ENCODE measurements at regions not wholly inside any gene's neighbourhood (a gene's known extent, or its start where the extent isn't known, plus 50 kb on each side); places are given as distances from the start of the nearest gene placed in this dataset.

GRCh38 chr4:111014537-111014936 is 391.7 kb upstream of the PITX2 start:
- TF ChIP-seq, protein P1, sequence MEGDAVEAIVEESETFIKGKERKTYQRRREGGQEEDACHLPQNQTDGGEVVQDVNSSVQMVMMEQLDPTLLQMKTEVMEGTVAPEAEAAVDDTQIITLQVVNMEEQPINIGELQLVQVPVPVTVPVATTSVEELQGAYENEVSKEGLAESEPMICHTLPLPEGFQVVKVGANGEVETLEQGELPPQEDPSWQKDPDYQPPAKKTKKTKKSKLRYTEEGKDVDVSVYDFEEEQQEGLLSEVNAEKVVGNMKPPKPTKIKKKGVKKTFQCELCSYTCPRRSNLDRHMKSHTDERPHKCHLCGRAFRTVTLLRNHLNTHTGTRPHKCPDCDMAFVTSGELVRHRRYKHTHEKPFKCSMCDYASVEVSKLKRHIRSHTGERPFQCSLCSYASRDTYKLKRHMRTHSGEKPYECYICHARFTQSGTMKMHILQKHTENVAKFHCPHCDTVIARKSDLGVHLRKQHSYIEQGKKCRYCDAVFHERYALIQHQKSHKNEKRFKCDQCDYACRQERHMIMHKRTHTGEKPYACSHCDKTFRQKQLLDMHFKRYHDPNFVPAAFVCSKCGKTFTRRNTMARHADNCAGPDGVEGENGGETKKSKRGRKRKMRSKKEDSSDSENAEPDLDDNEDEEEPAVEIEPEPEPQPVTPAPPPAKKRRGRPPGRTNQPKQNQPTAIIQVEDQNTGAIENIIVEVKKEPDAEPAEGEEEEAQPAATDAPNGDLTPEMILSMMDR (IDR thresholded peaks at IDR 0.05), result no peak
- TF ChIP-seq EZH2 (IDR thresholded peaks at IDR 0.05; ENCODE audit: borderline replicate concordance, insufficient read depth, low read depth, low read length, poor library complexity, severe bottlenecking), result no peak
- intact Hi-C loops (cut with micrococcal nuclease), result no loop called here
- no peaks in the 10 kb centered on the region for H3K4me1 ChIP-seq (ENCODE audit: control insufficient read depth in 2 of 2, insufficient read depth in 2 of 2, low read length in 2 of 2)
- no peaks in the 10 kb centered on the region for H3K27me3 ChIP-seq (replicated peaks in 1 of 4; ENCODE audit: control extremely low read depth in 1 of 4, control insufficient read depth in 3 of 4, insufficient read depth in 4 of 4, low read length in 3 of 4)
- no peak overlapping the region for H3K4me3 ChIP-seq (ENCODE audit: control extremely low read depth in 1 of 5, extremely low read depth in 1 of 5, insufficient read depth in 1 of 5, low read depth in 2 of 5, low read length in 4 of 5)
- H3K36me3 ChIP-seq (replicated peaks in 1 of 2; ENCODE audit: control extremely low read depth in 1 of 2, control insufficient read depth in 1 of 2, extremely low read depth in 1 of 2, insufficient read depth in 2 of 2, low read length in 1 of 2), result no peaks in the 10 kb centered on the region
- no peak overlapping the region for H2AFZ ChIP-seq (ENCODE audit: insufficient read depth, low read depth, low read length, poor library complexity, severe bottlenecking)
- no peak overlapping the region for H3K27ac ChIP-seq (ENCODE audit: low read length in 2 of 2)
- 100% methylated on average over 1 of the region's 1 CpG for WGBS (ENCODE audit: insufficient coverage)
- H3K9ac ChIP-seq (ENCODE audit: low read length), result no peak overlapping the region
- H3K79me2 ChIP-seq (ENCODE audit: control insufficient read depth, insufficient read depth, low read length), result no peaks in the 10 kb centered on the region
- H3K27ac Mint-ChIP-seq, result no peak overlapping the region
- CTCF ChIA-PET, result no interaction called here
- no peak for ATAC-seq (ENCODE audit: low read depth)
- no peaks in the 10 kb centered on the region for H3K4me1 Mint-ChIP-seq
- no peaks in the 10 kb centered on the region for H3K9me3 Mint-ChIP-seq (ENCODE audit: insufficient read depth)
- no peak overlapping the region for H3K4me2 ChIP-seq (replicated peaks; ENCODE audit: low read depth, low read length, poor library complexity, severe bottlenecking)
- H3K27me3 Mint-ChIP-seq, result no peaks in the 10 kb centered on the region
- POLR2A ChIA-PET, result no interaction called here
- no peak overlapping the region for H3K4me3 Mint-ChIP-seq
- H3K9me3 ChIP-seq (ENCODE audit: control extremely low read depth in 1 of 3, control insufficient read depth in 2 of 3, insufficient read depth in 1 of 3, low read length in 2 of 3), result no peaks in the 10 kb centered on the region
- no peak for DNase-seq
- H4K20me1 ChIP-seq (ENCODE audit: control insufficient read depth, insufficient read depth, low read length, poor library complexity, severe bottlenecking), result no peaks in the 10 kb centered on the region

DNA sequence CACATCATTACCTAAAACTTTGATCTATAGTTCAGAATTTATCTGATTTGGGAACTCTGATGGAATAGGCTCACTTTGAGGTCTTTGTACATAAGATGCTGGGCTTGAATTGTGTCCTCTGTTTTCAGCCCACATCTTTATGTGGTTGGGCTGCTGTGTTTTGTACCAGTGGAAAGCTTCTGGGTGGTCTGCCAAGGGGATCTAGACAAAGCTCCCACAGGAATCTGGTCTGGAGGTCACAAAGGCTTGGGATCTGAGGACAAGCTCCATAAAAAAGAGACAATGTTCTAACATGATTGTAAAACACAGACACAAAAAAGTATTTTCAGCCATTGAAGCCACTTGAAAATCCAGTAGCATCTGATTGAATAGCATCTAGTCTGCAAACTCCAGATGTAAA is 393.5 kb upstream of the PITX2 start:
- Mint-ChIP-seq H3K27ac (no peak overlapping the region), H3K4me3 (no peak overlapping the region), H3K27me3 (no peaks in the 10 kb centered on the region), H3K9me3 (ENCODE audit: insufficient read depth) (no peaks in the 10 kb centered on the region), H3K4me1 (no peaks in the 10 kb centered on the region)
- no peak overlapping the region for H3K27ac ChIP-seq (ENCODE audit: low read length in 2 of 2)
- ChIA-PET CTCF (no interaction called here), POLR2A (no interaction called here)
- no peak overlapping the region for H3K4me2 ChIP-seq (replicated peaks; ENCODE audit: low read depth, low read length, poor library complexity, severe bottlenecking)
- no peak for TF ChIP-seq EZH2 (IDR thresholded peaks at IDR 0.05; ENCODE audit: borderline replicate concordance, insufficient read depth, low read depth, low read length, poor library complexity, severe bottlenecking)
- TF ChIP-seq, protein P1 (IDR thresholded peaks at IDR 0.05), result no peak
- intact Hi-C loops (cut with micrococcal nuclease), result no loop called here
- no peaks in the 10 kb centered on the region for H3K9me3 ChIP-seq (ENCODE audit: control extremely low read depth in 1 of 3, control insufficient read depth in 2 of 3, insufficient read depth in 1 of 3, low read length in 2 of 3)
- no peaks in the 10 kb centered on the region for H4K20me1 ChIP-seq (ENCODE audit: control insufficient read depth, insufficient read depth, low read length, poor library complexity, severe bottlenecking)
- DNase-seq, result no peak
- no peak for ATAC-seq (ENCODE audit: low read depth)
- H3K79me2 ChIP-seq (ENCODE audit: control insufficient read depth, insufficient read depth, low read length), result no peaks in the 10 kb centered on the region
- H3K4me1 ChIP-seq (ENCODE audit: control insufficient read depth in 2 of 2, insufficient read depth in 2 of 2, low read length in 2 of 2), result no peaks in the 10 kb centered on the region
- no peak overlapping the region for H3K4me3 ChIP-seq (ENCODE audit: control extremely low read depth in 1 of 5, extremely low read depth in 1 of 5, insufficient read depth in 1 of 5, low read depth in 2 of 5, low read length in 4 of 5)
- no peaks in the 10 kb centered on the region for H3K27me3 ChIP-seq (replicated peaks in 1 of 4; ENCODE audit: control extremely low read depth in 1 of 4, control insufficient read depth in 3 of 4, insufficient read depth in 4 of 4, low read length in 3 of 4)
- H3K36me3 ChIP-seq (replicated peaks in 1 of 2; ENCODE audit: control extremely low read depth in 1 of 2, control insufficient read depth in 1 of 2, extremely low read depth in 1 of 2, insufficient read depth in 2 of 2, low read length in 1 of 2), result no peaks in the 10 kb centered on the region
- no peak overlapping the region for H2AFZ ChIP-seq (ENCODE audit: insufficient read depth, low read depth, low read length, poor library complexity, severe bottlenecking)
- no peak overlapping the region for H3K9ac ChIP-seq (ENCODE audit: low read length)

Data from B cell (primary cell).